ENCODE measurements at regions not wholly inside any gene's neighbourhood (a gene's known extent, or its start where the extent isn't known, plus 50 kb on each side); places are given as distances from the start of the nearest gene placed in this dataset.

GRCh38 chr11:131036514-131036913, 120.2 kb upstream of the SNX19 start:
- DNase-seq: no peak
- H3K27me3 ChIP-seq: no peaks in the 10 kb centered on the region
- intact Hi-C loops (cut with DNase I; ENCODE audit: low total_unique reads): no loop called here
- no peaks in the 10 kb centered on the region for H3K4me1 ChIP-seq
- H3K9me3 ChIP-seq: no peaks in the 10 kb centered on the region
- H3K36me3 ChIP-seq: no peaks in the 10 kb centered on the region
- no peak overlapping the region for H3K4me3 ChIP-seq
- H3K27ac ChIP-seq: no peak overlapping the region
- TF ChIP-seq CTCF (IDR thresholded peaks at IDR 0.05) (no peak), POLR2A (IDR thresholded peaks at IDR 0.05) (no peak)

- TF ChIP-seq CTCF (IDR thresholded peaks at IDR 0.05): no peak
- TF ChIP-seq POLR2A (IDR thresholded peaks at IDR 0.05): no peak
- Histone ChIP-seq H3K4me1 (no peaks in the 10 kb centered on the region), H3K4me3 (no peak overlapping the region), H3K9me3 (no peaks in the 10 kb centered on the region), H3K36me3 (no peaks in the 10 kb centered on the region), H3K27me3 (no peaks in the 10 kb centered on the region), H3K27ac (no peak overlapping the region)
- intact Hi-C loops (cut with DNase I; ENCODE audit: low total_unique reads): no loop called here
- DNase-seq: no peak
These were observed 121.6 kb upstream of the SNX19 start for GRCh38 chr11:131037873-131038272.

DNA sequence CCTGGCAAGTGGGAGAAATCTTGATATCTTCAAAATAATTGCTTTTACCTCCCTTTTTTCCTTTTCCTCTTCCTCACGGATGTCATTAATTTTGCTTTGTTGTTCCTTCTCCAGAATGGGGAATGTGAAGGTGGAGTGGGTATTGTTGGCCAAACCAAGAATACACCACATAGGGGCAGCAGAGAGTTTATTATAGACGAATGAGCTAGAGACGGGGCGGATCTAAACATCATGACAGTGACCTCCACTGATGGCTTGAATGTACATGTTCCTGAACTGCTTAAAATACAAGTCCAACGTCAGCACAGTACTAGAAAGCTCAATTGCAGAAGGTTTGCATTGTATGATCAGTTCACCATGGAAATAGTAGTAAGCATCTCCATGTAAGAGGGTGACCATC, 122.3 kb upstream of the SNX19 start:
- DNase-seq: no peak
- Histone ChIP-seq H3K27ac (no peak overlapping the region), H3K27me3 (no peaks in the 10 kb centered on the region), H3K4me1 (no peaks in the 10 kb centered on the region), H3K4me3 (no peak overlapping the region), H3K36me3 (no peaks in the 10 kb centered on the region), H3K9me3 (no peaks in the 10 kb centered on the region)
- TF ChIP-seq CTCF (IDR thresholded peaks at IDR 0.05) (no peak), POLR2A (IDR thresholded peaks at IDR 0.05) (no peak)
- intact Hi-C loops (cut with DNase I; ENCODE audit: low total_unique reads): no loop called here

DNA sequence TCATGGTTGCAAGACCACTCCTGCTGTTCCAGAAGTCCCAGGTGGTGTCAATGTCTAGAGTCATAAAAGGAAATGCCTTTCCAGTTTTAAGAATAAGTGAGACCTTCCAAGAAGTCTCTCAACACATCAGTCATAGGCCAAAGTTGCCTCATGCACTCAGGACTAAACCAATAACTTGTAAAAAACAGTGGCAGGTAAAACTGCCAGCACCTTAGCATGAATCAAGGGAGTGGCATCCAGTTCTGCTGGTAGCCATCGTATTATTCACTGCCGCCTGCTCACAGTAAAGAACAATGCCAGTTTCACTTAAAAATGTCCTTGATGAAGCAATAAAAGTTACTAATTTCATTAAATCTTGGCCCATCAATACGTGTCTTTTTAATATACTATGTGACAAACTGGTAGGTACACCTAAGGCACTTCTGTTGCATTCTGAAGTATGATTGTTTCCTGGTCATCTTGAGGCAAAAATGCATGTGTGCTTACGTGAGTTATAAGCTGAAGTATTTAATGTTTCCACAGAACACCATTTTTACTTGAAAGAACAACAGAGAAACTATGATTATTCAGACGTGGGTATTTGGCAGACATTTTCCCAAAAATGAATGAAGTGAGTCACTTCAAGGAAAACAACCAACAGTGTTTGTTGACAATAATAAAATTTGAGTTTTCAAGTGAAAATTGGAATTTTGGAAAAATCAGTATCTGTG, 125.2 kb upstream of the SNX19 start:
- H3K36me3 ChIP-seq: no peaks in the 10 kb centered on the region
- no peaks in the 10 kb centered on the region for H3K9me3 ChIP-seq
- no peak for DNase-seq
- no peak overlapping the region for H3K4me3 ChIP-seq
- intact Hi-C loops (cut with DNase I; ENCODE audit: low total_unique reads): no loop called here
- no peaks in the 10 kb centered on the region for H3K4me1 ChIP-seq
- H3K27ac ChIP-seq: no peak overlapping the region
- no peaks in the 10 kb centered on the region for H3K27me3 ChIP-seq
- no peak for TF ChIP-seq POLR2A (IDR thresholded peaks at IDR 0.05)
- no peak for TF ChIP-seq CTCF (IDR thresholded peaks at IDR 0.05)

GRCh38 chr11:131042041-131042390, 125.7 kb upstream of the SNX19 start:
- intact Hi-C loops (cut with DNase I; ENCODE audit: low total_unique reads): no loop called here
- Histone ChIP-seq H3K27me3 (no peaks in the 10 kb centered on the region), H3K36me3 (no peaks in the 10 kb centered on the region), H3K4me3 (no peak overlapping the region), H3K27ac (no peak overlapping the region), H3K9me3 (no peaks in the 10 kb centered on the region), H3K4me1 (no peaks in the 10 kb centered on the region)
- TF ChIP-seq POLR2A (IDR thresholded peaks at IDR 0.05): no peak
- TF ChIP-seq CTCF (IDR thresholded peaks at IDR 0.05): no peak
- DNase-seq: no peak
